ENCODE measurements at regions not wholly inside any gene's neighbourhood (a gene's known extent, or its start where the extent isn't known, plus 50 kb on each side); places are given as distances from the start of the nearest gene placed in this dataset.

DNA sequence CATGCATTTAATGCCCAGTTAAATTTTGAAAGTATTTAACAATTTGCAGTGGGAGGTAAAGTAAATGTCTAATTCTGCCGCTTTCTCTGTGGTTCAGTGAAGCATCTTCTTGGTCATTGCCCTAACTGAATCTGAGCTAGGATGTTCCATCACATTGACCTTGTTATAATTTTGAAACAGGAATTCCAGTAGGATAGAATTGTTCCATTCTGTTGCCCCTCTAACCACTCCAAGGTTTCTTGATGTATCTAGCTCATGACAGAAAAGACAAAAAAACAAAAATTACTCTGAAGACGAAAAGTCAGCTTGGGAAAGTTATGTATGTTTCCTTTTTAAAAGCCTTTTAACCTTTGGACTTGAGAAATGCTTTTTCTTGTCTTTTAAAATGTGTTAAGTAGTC lies 297.0 kb upstream of the FAT1 start:
- TF ChIP-seq, protein P1, sequence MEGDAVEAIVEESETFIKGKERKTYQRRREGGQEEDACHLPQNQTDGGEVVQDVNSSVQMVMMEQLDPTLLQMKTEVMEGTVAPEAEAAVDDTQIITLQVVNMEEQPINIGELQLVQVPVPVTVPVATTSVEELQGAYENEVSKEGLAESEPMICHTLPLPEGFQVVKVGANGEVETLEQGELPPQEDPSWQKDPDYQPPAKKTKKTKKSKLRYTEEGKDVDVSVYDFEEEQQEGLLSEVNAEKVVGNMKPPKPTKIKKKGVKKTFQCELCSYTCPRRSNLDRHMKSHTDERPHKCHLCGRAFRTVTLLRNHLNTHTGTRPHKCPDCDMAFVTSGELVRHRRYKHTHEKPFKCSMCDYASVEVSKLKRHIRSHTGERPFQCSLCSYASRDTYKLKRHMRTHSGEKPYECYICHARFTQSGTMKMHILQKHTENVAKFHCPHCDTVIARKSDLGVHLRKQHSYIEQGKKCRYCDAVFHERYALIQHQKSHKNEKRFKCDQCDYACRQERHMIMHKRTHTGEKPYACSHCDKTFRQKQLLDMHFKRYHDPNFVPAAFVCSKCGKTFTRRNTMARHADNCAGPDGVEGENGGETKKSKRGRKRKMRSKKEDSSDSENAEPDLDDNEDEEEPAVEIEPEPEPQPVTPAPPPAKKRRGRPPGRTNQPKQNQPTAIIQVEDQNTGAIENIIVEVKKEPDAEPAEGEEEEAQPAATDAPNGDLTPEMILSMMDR (IDR thresholded peaks at IDR 0.05; ENCODE audit: poor library complexity) = no peak
- no peak for TF ChIP-seq EZH2 (IDR thresholded peaks at IDR 0.05; ENCODE audit: borderline replicate concordance)

Measured in hepatocyte (in vitro differentiated cells).